Coronary artery (tissue), 2 donors: ENCODE measurements at regions not wholly inside any gene's neighbourhood (a gene's known extent, or its start where the extent isn't known, plus 50 kb on each side); places are given as distances from the start of the nearest gene placed in this dataset.

Experiments
- DNase-seq: peaks from one replicate; pipeline ENCODE4 v3.0.0-alpha.2; 2017; ENCODE audit warnings: low spot score
- H3K27ac ChIP-seq, 2 donors: fragments of 200-600 bp; sonication (generic); one replicate each; pipeline ENCODE4 v1.5.1; 2016 to 2019
- H3K4me3 ChIP-seq: fragments of 200-600 bp; sonication (generic); 2 replicates; pipeline ENCODE4 v1.5.1; 2016; ENCODE audit warnings: mild to moderate bottlenecking, moderate library complexity
- TF ChIP-seq, protein P1 (sequence below): fragments of 200-600 bp; sonication (generic); IDR thresholded peaks from one replicate; pipeline ENCODE4 v1.5.1; 2019; ENCODE audit warnings: antibody characterized with exemption

DNA sequence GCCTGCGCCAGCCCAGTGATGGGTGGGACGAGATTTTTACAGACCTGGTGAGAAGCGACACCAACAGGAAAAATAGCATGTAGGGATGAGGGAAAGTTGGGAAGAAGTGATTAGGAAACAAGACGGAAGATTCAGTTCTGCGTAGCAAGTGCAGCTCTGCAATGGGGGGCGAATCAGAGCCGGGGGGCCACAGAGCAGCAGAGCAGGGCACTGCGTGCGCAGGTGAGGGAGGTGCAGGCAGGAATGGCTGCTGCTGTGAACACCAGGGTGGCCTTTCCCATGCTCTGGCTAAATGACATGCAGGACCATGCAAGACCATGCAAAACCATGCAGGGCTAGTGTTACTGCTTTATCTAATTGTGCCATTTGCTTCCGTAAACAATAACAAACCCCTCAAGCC is 442.7 kb upstream of the FRG1 start:
- Histone ChIP-seq H3K4me3 (no peak overlapping the region), H3K27ac (no peak overlapping the region)
- TF ChIP-seq, protein P1, sequence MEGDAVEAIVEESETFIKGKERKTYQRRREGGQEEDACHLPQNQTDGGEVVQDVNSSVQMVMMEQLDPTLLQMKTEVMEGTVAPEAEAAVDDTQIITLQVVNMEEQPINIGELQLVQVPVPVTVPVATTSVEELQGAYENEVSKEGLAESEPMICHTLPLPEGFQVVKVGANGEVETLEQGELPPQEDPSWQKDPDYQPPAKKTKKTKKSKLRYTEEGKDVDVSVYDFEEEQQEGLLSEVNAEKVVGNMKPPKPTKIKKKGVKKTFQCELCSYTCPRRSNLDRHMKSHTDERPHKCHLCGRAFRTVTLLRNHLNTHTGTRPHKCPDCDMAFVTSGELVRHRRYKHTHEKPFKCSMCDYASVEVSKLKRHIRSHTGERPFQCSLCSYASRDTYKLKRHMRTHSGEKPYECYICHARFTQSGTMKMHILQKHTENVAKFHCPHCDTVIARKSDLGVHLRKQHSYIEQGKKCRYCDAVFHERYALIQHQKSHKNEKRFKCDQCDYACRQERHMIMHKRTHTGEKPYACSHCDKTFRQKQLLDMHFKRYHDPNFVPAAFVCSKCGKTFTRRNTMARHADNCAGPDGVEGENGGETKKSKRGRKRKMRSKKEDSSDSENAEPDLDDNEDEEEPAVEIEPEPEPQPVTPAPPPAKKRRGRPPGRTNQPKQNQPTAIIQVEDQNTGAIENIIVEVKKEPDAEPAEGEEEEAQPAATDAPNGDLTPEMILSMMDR = no peak
- no peak for DNase-seq

GRCh38 chr4:189498457-189498856 is 442.2 kb upstream of the FRG1 start:
- no peak overlapping the region for H3K4me3 ChIP-seq
- no peak for DNase-seq
- TF ChIP-seq, protein P1 = no peak
- H3K27ac ChIP-seq = no peak overlapping the region

DNA sequence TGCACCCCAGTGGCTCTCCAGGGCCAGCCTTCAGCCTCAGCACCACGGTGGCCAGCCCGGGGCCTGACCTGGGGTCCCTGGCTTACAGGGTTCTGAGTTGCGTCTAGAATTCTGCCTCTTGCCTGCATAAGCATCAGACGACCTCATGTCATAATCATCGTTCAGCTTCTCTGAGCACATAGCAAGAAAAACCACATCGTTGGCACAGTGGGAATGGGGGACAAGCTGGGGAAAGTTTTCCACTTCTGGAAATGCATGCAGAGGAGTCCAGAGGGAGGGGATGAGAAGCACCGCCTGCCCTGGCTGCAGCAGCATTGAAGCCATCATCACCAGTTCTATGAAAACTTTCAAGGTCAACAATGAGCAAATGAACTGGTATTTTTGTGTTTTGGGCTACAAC is 441.0 kb upstream of the FRG1 start:
- TF ChIP-seq, protein P1 = no peak
- Histone ChIP-seq H3K27ac (no peak overlapping the region), H3K4me3 (no peak overlapping the region)
- DNase-seq = no peak

- no peak overlapping the region for H3K27ac ChIP-seq
- no peak overlapping the region for H3K4me3 ChIP-seq
- TF ChIP-seq, protein P1 = no peak
- DNase-seq = no peak
Observed at GRCh38 chr4:189500970-189501369, 439.7 kb upstream of the FRG1 start.

GRCh38 chr4:189502841-189503435 is 437.7 kb upstream of the FRG1 start:
- TF ChIP-seq, protein P1 = no peak
- H3K27ac ChIP-seq = no peak overlapping the region
- no peak overlapping the region for H3K4me3 ChIP-seq
- DNase-seq = no peak

GRCh38 chr4:189504220-189504619 is 436.5 kb upstream of the FRG1 start:
- Histone ChIP-seq H3K4me3 (no peak overlapping the region), H3K27ac (no peak overlapping the region)
- DNase-seq = no peak
- TF ChIP-seq, protein P1 = no peak

GRCh38 chr4:189505380-189505779 is 435.3 kb upstream of the FRG1 start:
- DNase-seq = no peak
- H3K4me3 ChIP-seq = no peak overlapping the region
- TF ChIP-seq, protein P1 = no peak
- H3K27ac ChIP-seq = no peak overlapping the region
